BJ (cell line): ENCODE measurements at regions not wholly inside any gene's neighbourhood (a gene's known extent, or its start where the extent isn't known, plus 50 kb on each side); places are given as distances from the start of the nearest gene placed in this dataset.

Source experiments
- CTCF ChIA-PET: fragments of 350-600 bp; formaldehyde crosslinking; extraction: SDS; loops from one replicate; lab custom pipeline; 2021; ENCODE audit warnings: antibody characterized with exemption, inconsistent platforms; lab: Yijun Ruan, JAX
- POLR2A ChIA-PET: fragments of 300-600 bp; sonication (Branson Sonifier 250); formaldehyde crosslinking; extraction: SDS; loops from one replicate; lab custom pipeline; 2021; ENCODE audit warnings: antibody characterized with exemption; lab: Charles Lee
- DNase-seq: peaks from one replicate; pipeline ENCODE4 v3.0.0-alpha.2; 2011; ENCODE audit warnings: low read depth
- H3K27me3 ChIP-seq: 2 replicates; pipeline ENCODE4 v1.6.0; 2011; ENCODE audit warnings: low read length; ENCODE audit not compliant: control insufficient read depth, insufficient read depth
- H3K36me3 ChIP-seq: 2 replicates; pipeline ENCODE4 v1.5.1; 2011; ENCODE audit warnings: low read length; ENCODE audit not compliant: control insufficient read depth, insufficient read depth
- H3K4me3 ChIP-seq: 2 replicates; pipeline ENCODE4 v1.5.1; 2011; ENCODE audit warnings: low read depth, mild to moderate bottlenecking, control low read depth, low read length
- TF ChIP-seq, protein P1 (sequence below): IDR thresholded peaks from 2 replicates; pipeline ENCODE4 v1.5.1; 2011; ENCODE audit warnings: low read depth, mild to moderate bottlenecking, control low read depth, inconsistent platforms, low read length, moderate library complexity; ENCODE audit not compliant: insufficient read depth

- Histone ChIP-seq H3K4me3 (no peak overlapping the region), H3K36me3 (no peaks in the 10 kb centered on the region), H3K27me3 (no peaks in the 10 kb centered on the region)
- TF ChIP-seq, protein P1, sequence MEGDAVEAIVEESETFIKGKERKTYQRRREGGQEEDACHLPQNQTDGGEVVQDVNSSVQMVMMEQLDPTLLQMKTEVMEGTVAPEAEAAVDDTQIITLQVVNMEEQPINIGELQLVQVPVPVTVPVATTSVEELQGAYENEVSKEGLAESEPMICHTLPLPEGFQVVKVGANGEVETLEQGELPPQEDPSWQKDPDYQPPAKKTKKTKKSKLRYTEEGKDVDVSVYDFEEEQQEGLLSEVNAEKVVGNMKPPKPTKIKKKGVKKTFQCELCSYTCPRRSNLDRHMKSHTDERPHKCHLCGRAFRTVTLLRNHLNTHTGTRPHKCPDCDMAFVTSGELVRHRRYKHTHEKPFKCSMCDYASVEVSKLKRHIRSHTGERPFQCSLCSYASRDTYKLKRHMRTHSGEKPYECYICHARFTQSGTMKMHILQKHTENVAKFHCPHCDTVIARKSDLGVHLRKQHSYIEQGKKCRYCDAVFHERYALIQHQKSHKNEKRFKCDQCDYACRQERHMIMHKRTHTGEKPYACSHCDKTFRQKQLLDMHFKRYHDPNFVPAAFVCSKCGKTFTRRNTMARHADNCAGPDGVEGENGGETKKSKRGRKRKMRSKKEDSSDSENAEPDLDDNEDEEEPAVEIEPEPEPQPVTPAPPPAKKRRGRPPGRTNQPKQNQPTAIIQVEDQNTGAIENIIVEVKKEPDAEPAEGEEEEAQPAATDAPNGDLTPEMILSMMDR = no peak
- DNase-seq = no peak
- CTCF ChIA-PET = no interaction called here
- POLR2A ChIA-PET = no interaction called here
Observed at GRCh38 chr12:97335115-97335514, 127.5 kb upstream of the RMST start.

GRCh38 chr12:97336900-97337751, 125.5 kb upstream of the RMST start:
- no peak overlapping the region for H3K4me3 ChIP-seq
- ChIA-PET CTCF (interaction anchor here (0.6 kb wide), 1 partner anchor 699 kb away, joined by 3 read pairs; no protein-coding TSS in a partner anchor), POLR2A (no interaction called here)
- H3K36me3 ChIP-seq = no peaks in the 10 kb centered on the region
- no peaks in the 10 kb centered on the region for H3K27me3 ChIP-seq
- TF ChIP-seq, protein P1 = no peak
- no peak for DNase-seq

DNA sequence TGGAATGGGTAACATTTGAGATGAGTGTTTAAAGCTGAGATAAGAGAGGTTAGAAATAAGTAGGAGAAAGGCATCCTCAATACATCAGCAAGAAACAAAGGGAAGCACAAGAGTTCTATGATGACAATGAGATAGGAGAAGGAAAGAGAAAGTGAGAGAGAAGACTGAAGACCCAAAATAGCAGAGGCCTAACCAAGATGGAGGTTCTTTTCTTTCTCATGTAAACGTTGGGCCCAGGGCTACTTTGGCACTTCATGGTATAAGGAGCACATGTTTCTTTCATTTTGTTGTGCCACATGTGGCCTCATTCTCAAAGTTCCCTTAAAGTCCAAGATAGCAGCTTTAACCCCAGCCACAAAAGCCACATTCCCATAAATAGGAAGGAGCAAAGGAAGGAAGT, 120.5 kb upstream of the RMST start:
- TF ChIP-seq, protein P1 = no peak
- ChIA-PET POLR2A (no interaction called here), CTCF (no interaction called here)
- Histone ChIP-seq H3K4me3 (no peak overlapping the region), H3K36me3 (no peaks in the 10 kb centered on the region), H3K27me3 (no peaks in the 10 kb centered on the region)
- DNase-seq = no peak

- DNase-seq = no peak
- no peaks in the 10 kb centered on the region for H3K27me3 ChIP-seq
- no peak overlapping the region for H3K4me3 ChIP-seq
- no peaks in the 10 kb centered on the region for H3K36me3 ChIP-seq
- TF ChIP-seq, protein P1 = no peak
- CTCF ChIA-PET = no interaction called here
- POLR2A ChIA-PET = no interaction called here
Observed at GRCh38 chr12:97347956-97348355, 114.6 kb upstream of the RMST start.

GRCh38 chr12:97358361-97358760, 104.2 kb upstream of the RMST start:
- CTCF ChIA-PET = no interaction called here
- TF ChIP-seq, protein P1 = no peak
- H3K4me3 ChIP-seq = no peak overlapping the region
- no peak for DNase-seq
- no peaks in the 10 kb centered on the region for H3K27me3 ChIP-seq
- no peaks in the 10 kb centered on the region for H3K36me3 ChIP-seq
- POLR2A ChIA-PET = no interaction called here
